ENCODE measurements at regions not wholly inside any gene's neighbourhood (a gene's known extent, or its start where the extent isn't known, plus 50 kb on each side); places are given as distances from the start of the nearest gene placed in this dataset.

GRCh38 chr11:119854521-119854920 is 125.5 kb upstream of the NECTIN1 start:
- Histone ChIP-seq H3K9me3 (replicated peaks; ENCODE audit: control insufficient read depth, insufficient read depth, low read length) (no peaks in the 10 kb centered on the region), H3K27me3 (replicated peaks in 1 of 2; ENCODE audit: control insufficient read depth in 2 of 2, insufficient read depth in 2 of 2, low read length in 1 of 2) (peaks cover 2 to 6% of the 10 kb centered on the region in 2 experiments; a peak in 3 of 4 replicates), H3K4me2 (ENCODE audit: control insufficient read depth, insufficient read depth) (no peak overlapping the region), H3K79me2 (ENCODE audit: control insufficient read depth, insufficient read depth, low read length) (no peaks in the 10 kb centered on the region), H3K4me1 (ENCODE audit: control insufficient read depth, insufficient read depth, low read length) (no peaks in the 10 kb centered on the region), H3K4me3 (no peak overlapping the region), H2AFZ (ENCODE audit: control insufficient read depth, low read depth, low read length) (no peak overlapping the region), H3K27ac (ENCODE audit: control insufficient read depth, insufficient read depth) (no peak overlapping the region), H3K9ac (ENCODE audit: control insufficient read depth, insufficient read depth, low read length) (no peak overlapping the region), H4K20me1 (ENCODE audit: control insufficient read depth, insufficient read depth) (no peaks in the 10 kb centered on the region), H3K36me3 (ENCODE audit: control insufficient read depth in 2 of 2, insufficient read depth in 2 of 2, low read length in 1 of 2) (no peaks in the 10 kb centered on the region)
- DNase-seq (ENCODE audit: low read depth, low spot score) (no peak), ATAC-seq (no peak), FAIRE-seq (no peak)
- POLR2A ChIA-PET = no interaction called here
- TF ChIP-seq MAX (IDR thresholded peaks at IDR 0.05; ENCODE audit: low read depth, low read length) (no peak), ZNF207 (IDR thresholded peaks at IDR 0.05; ENCODE audit: borderline replicate concordance) (no peak), MYB (IDR thresholded peaks at IDR 0.05; ENCODE audit: borderline replicate concordance, low read depth, low read length) (no peak), FOXM1 (IDR thresholded peaks at IDR 0.05; ENCODE audit: low read depth, low read length) (no peak), SIN3A (IDR thresholded peaks at IDR 0.05; ENCODE audit: low read depth, low read length) (no peak), NFYA (IDR thresholded peaks at IDR 0.05; ENCODE audit: borderline replicate concordance, low read depth, low read length) (no peak), SUPT20H (IDR thresholded peaks at IDR 0.05; ENCODE audit: borderline replicate concordance, control insufficient read depth, low read depth, low read length) (no peak), ATF3 (IDR thresholded peaks at IDR 0.05; ENCODE audit: borderline replicate concordance, extremely low read depth, low read depth, low read length) (no peak), KAT2A (conservative IDR thresholded peaks at IDR 0.05; ENCODE audit: control insufficient read depth, low read depth, low read length) (no peak), IKZF1 (conservative IDR thresholded peaks at IDR 0.05) (no peak), GABPA (IDR thresholded peaks at IDR 0.05; ENCODE audit: low read depth) (no peak), RAD21 (IDR thresholded peaks at IDR 0.05; ENCODE audit: insufficient read depth, low read depth, low read length) (no peak), KDM1A (IDR thresholded peaks at IDR 0.05; ENCODE audit: borderline replicate concordance) (no peak), CBFB (IDR thresholded peaks at IDR 0.05; ENCODE audit: low read depth) (no peak), YBX1 (IDR thresholded peaks at IDR 0.05) (no peak), BRCA1 (IDR thresholded peaks at IDR 0.05; ENCODE audit: low read depth, low read length) (no peak), FOS (IDR thresholded peaks at IDR 0.05; ENCODE audit: borderline replicate concordance, extremely low read depth, insufficient read length) (no peak)
- TF ChIP-seq, protein P1, sequence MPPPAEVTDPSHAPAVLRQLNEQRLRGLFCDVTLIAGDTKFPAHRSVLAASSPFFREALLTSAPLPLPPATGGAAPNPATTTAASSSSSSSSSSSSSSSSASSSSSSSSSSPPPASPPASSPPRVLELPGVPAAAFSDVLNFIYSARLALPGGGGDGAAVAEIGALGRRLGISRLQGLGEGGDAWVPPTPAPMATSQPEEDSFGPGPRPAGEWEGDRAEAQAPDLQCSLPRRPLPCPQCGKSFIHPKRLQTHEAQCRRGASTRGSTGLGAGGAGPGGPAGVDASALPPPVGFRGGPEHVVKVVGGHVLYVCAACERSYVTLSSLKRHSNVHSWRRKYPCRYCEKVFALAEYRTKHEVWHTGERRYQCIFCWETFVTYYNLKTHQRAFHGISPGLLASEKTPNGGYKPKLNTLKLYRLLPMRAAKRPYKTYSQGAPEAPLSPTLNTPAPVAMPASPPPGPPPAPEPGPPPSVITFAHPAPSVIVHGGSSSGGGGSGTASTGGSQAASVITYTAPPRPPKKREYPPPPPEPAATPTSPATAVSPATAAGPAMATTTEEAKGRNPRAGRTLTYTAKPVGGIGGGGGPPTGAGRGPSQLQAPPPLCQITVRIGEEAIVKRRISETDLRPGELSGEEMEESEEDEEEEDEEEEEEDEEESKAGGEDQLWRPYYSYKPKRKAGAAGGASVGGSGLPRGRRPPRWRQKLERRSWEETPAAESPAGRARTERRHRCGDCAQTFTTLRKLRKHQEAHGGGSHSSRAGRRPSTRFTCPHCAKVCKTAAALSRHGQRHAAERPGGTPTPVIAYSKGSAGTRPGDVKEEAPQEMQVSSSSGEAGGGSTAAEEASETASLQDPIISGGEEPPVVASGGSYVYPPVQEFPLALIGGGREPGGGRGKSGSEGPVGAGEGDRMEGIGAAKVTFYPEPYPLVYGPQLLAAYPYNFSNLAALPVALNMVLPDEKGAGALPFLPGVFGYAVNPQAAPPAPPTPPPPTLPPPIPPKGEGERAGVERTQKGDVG (CRISPR knock-in tag; IDR thresholded peaks at IDR 0.05) = no peak
- CTCF ChIA-PET = no interaction called here
- in situ Hi-C loops (cut with MboI) = no loop called here
- 47% methylated on average over 7 of the region's 7 CpGs for WGBS (ENCODE audit: insufficient coverage, insufficient replicate concordance, low lambda C conversion rate, missing lambda C conversion rate)
- no TSS peak for BruUV-seq (replicated peaks)
- SMC1A ChIA-PET (ENCODE audit: uncharacterized antibody, unreplicated experiment) = no interaction called here
- intact Hi-C loops (cut with micrococcal nuclease; ENCODE audit: unreplicated experiment) = loop anchor here (10.0 kb wide), 1 partner anchor 60 kb away; no protein-coding TSS in a partner anchor
- RAD21 ChIA-PET (ENCODE audit: unreplicated experiment) = no interaction called here
